B cell (primary cell): ENCODE measurements at regions not wholly inside any gene's neighbourhood (a gene's known extent, or its start where the extent isn't known, plus 50 kb on each side); places are given as distances from the start of the nearest gene placed in this dataset.

Source experiments
- ATAC-seq: fragments of 200-7000 bp; cut with Tn5 transposase; one replicate; pipeline ENCODE4 v1.10.0; 2021; ENCODE audit warnings: low read depth, mild to moderate bottlenecking, moderate number of reproducible peaks, moderate library complexity
- CTCF ChIA-PET: fragments of 350-600 bp; sonication (Branson Sonifier 250); formaldehyde crosslinking; loops from one replicate; lab custom pipeline; 2021; ENCODE audit warnings: antibody characterized with exemption, inconsistent platforms; lab: Charles Lee
- POLR2A ChIA-PET: fragments of 350-600 bp; sonication (Branson Sonifier 250); formaldehyde crosslinking; loops from one replicate; lab custom pipeline; 2021; ENCODE audit warnings: antibody characterized with exemption; lab: Charles Lee
- DNase-seq: peaks from one replicate; pipeline ENCODE4 v3.0.0; 2013
- H2AFZ ChIP-seq: 2 replicates; pipeline ENCODE4 v1.6.1; 2012; ENCODE audit warnings: mild to moderate bottlenecking, low read depth, low read length; ENCODE audit not compliant: insufficient read depth, poor library complexity, severe bottlenecking
- H3K27ac ChIP-seq, 2 donors: 1 replicate in 1 of 2; 2 replicates in 1 of 2; pipeline ENCODE4 v1.5.1; 2012 to 2013; ENCODE audit warnings: low read length in 2 of 2, mild to moderate bottlenecking in 2 of 2, moderate library complexity in 1 of 2
- H3K27me3 ChIP-seq, 4 experiments: fragments of 200-600 bp in 1 of 4; sonication (generic) in 1 of 4; replicated peaks in 1 of 4; 1 replicate in 2 of 4; 2 replicates in 2 of 4; pipeline versions ENCODE4 v1.6.1 to v1.7.0; 2013 to 2016; ENCODE audit warnings: low read length in 3 of 4, mild to moderate bottlenecking in 2 of 4, mixed read lengths in 1 of 4, moderate library complexity in 1 of 4; ENCODE audit not compliant: insufficient read depth in 4 of 4, control insufficient read depth in 3 of 4; ENCODE audit errors: control extremely low read depth in 1 of 4
- H3K36me3 ChIP-seq, 2 experiments: replicated peaks in 1 of 2; 1 replicate in 1 of 2; 2 replicates in 1 of 2; pipeline versions ENCODE4 v1.6.1 to v1.7.1; 2013; ENCODE audit warnings: low read length in 1 of 2; ENCODE audit not compliant: insufficient read depth in 2 of 2, control insufficient read depth in 1 of 2; ENCODE audit errors: control extremely low read depth in 1 of 2, extremely low read depth in 1 of 2
- H3K4me1 ChIP-seq, 2 donors: fragments of 200-600 bp in 1 of 2; sonication (generic) in 1 of 2; 1 replicate in 1 of 2; 2 replicates in 1 of 2; pipeline versions ENCODE4 v1.5.1 to v1.6.1; 2013 to 2017; ENCODE audit warnings: low read length in 2 of 2; ENCODE audit not compliant: control insufficient read depth in 2 of 2, insufficient read depth in 2 of 2
- H3K4me2 ChIP-seq: replicated peaks from 2 replicates; pipeline ENCODE3; 2012; ENCODE audit warnings: mild to moderate bottlenecking, low read depth, low read length; ENCODE audit not compliant: poor library complexity, severe bottlenecking
- H3K4me3 ChIP-seq, 5 experiments: fragments of 200-600 bp in 1 of 5; sonication (generic) in 1 of 5; 1 replicate in 3 of 5; 2 replicates in 2 of 5; pipeline versions ENCODE4 v1.5.1 to v1.7.0; 2011 to 2016; ENCODE audit warnings: low read length in 4 of 5, mild to moderate bottlenecking in 4 of 5, low read depth in 2 of 5, control low read depth in 1 of 5, moderate library complexity in 1 of 5; ENCODE audit not compliant: insufficient read depth in 1 of 5; ENCODE audit errors: control extremely low read depth in 1 of 5, extremely low read depth in 1 of 5
- H3K79me2 ChIP-seq: fragments of 200-600 bp; sonication (generic); one replicate; pipeline ENCODE4 v1.6.0; 2016; ENCODE audit warnings: low read length; ENCODE audit not compliant: control insufficient read depth, insufficient read depth
- H3K9ac ChIP-seq: fragments of 200-600 bp; sonication (generic); 2 replicates; pipeline ENCODE4 v1.6.1; 2017; ENCODE audit warnings: mild to moderate bottlenecking, low read length, moderate library complexity
- H3K9me3 ChIP-seq, 3 donors: one replicate each; pipeline versions ENCODE4 v1.6.1 to v1.7.1; 2013; ENCODE audit warnings: low read length in 2 of 3; ENCODE audit not compliant: control insufficient read depth in 2 of 3, insufficient read depth in 1 of 3; ENCODE audit errors: control extremely low read depth in 1 of 3
- H4K20me1 ChIP-seq: 2 replicates; pipeline ENCODE4 v1.6.0; 2012; ENCODE audit warnings: mild to moderate bottlenecking, low read length; ENCODE audit not compliant: insufficient read depth, control insufficient read depth, poor library complexity, severe bottlenecking
- H3K27ac Mint-ChIP-seq: one replicate; pipeline ENCODE4 v1.8.0; 2021; ENCODE audit warnings: mixed read lengths
- H3K27me3 Mint-ChIP-seq: one replicate; pipeline ENCODE4 v1.8.0; 2021; ENCODE audit warnings: mixed read lengths
- H3K4me1 Mint-ChIP-seq: one replicate; pipeline ENCODE4 v1.8.0; 2021; ENCODE audit warnings: mixed read lengths
- H3K4me3 Mint-ChIP-seq: one replicate; pipeline ENCODE4 v1.8.0; 2021; ENCODE audit warnings: mixed read lengths
- H3K9me3 Mint-ChIP-seq: one replicate; pipeline ENCODE4 v1.8.0; 2022; ENCODE audit warnings: mixed read lengths; ENCODE audit not compliant: insufficient read depth
- EZH2 ChIP-seq: IDR thresholded peaks from 2 replicates; pipeline ENCODE4 v1.6.1; 2012; ENCODE audit warnings: borderline replicate concordance, low read depth, mild to moderate bottlenecking, moderate library complexity, low read length; ENCODE audit not compliant: insufficient read depth, poor library complexity, severe bottlenecking
- WGBS: methylation state at CpG from one replicate; pipeline ENCODE4 v1.1.5; 2013; ENCODE audit warnings: missing lambda C conversion rate; ENCODE audit not compliant: insufficient coverage; 5-methylcytosine and 5-hydroxymethylcytosine counted together
- intact Hi-C: fragments of 100-400 bp; cut with micrococcal nuclease; formaldehyde crosslinking; loops from one replicate; pipeline ENCODE4 v1.10.0; 2022
- TF ChIP-seq, protein P1 (sequence below): fragments of 200-600 bp; IDR thresholded peaks from one replicate; pipeline ENCODE4 v1.8.0; 2022; ENCODE audit warnings: antibody characterized with exemption, mild to moderate bottlenecking

- H3K79me2 ChIP-seq, result no peaks in the 10 kb centered on the region
- H3K4me3 ChIP-seq, result no peak overlapping the region
- no peaks in the 10 kb centered on the region for H3K9me3 Mint-ChIP-seq
- no peak overlapping the region for H3K4me3 Mint-ChIP-seq
- no peak overlapping the region for H2AFZ ChIP-seq
- no peaks in the 10 kb centered on the region for H3K36me3 ChIP-seq
- ChIA-PET CTCF (no interaction called here), POLR2A (no interaction called here)
- no peaks in the 10 kb centered on the region for H3K9me3 ChIP-seq
- no peak for DNase-seq
- no peak overlapping the region for H3K27ac ChIP-seq
- H3K4me2 ChIP-seq, result no peak overlapping the region
- TF ChIP-seq, protein P1, sequence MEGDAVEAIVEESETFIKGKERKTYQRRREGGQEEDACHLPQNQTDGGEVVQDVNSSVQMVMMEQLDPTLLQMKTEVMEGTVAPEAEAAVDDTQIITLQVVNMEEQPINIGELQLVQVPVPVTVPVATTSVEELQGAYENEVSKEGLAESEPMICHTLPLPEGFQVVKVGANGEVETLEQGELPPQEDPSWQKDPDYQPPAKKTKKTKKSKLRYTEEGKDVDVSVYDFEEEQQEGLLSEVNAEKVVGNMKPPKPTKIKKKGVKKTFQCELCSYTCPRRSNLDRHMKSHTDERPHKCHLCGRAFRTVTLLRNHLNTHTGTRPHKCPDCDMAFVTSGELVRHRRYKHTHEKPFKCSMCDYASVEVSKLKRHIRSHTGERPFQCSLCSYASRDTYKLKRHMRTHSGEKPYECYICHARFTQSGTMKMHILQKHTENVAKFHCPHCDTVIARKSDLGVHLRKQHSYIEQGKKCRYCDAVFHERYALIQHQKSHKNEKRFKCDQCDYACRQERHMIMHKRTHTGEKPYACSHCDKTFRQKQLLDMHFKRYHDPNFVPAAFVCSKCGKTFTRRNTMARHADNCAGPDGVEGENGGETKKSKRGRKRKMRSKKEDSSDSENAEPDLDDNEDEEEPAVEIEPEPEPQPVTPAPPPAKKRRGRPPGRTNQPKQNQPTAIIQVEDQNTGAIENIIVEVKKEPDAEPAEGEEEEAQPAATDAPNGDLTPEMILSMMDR, result no peak
- TF ChIP-seq EZH2, result no peak
- H3K27me3 Mint-ChIP-seq, result peaks cover 24% of the 10 kb centered on the region
- no peaks in the 10 kb centered on the region for H4K20me1 ChIP-seq
- ATAC-seq, result no peak
- intact Hi-C loops, result no loop called here
- WGBS, result 86% methylated on average over 1 of the region's 9 CpGs
- peaks cover 0 to 6% (median 0%) of the 10 kb centered on the region in 4 experiments for H3K27me3 ChIP-seq
- no peak overlapping the region for H3K27ac Mint-ChIP-seq
- no peak overlapping the region for H3K9ac ChIP-seq
- H3K4me1 ChIP-seq, result no peaks in the 10 kb centered on the region
- no peaks in the 10 kb centered on the region for H3K4me1 Mint-ChIP-seq
These were observed 80.3 kb upstream of the UCN3 start for GRCh38 chr10:5284311-5285057.

DNA sequence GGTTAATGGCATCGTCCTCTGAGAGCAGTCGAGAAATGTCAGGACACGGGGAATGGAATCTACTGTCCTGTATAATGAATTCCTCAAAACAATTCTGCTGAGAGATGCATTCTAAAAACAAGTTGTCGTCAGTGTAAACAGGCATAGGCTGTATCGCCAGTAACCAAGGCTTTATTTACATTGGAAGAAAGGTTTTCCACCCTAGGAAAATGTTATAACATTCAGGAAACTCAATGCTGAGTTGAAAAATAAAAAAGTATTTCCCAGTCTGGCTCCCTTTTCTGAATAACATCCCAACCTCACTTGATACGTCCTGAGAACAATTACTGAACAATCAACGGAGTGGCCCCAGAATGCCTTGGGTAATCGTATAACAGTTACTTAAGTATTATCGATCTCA is 79.6 kb upstream of the UCN3 start:
- POLR2A ChIA-PET, result no interaction called here
- H2AFZ ChIP-seq, result no peak overlapping the region
- no peaks in the 10 kb centered on the region for H3K36me3 ChIP-seq
- Mint-ChIP-seq H3K9me3 (no peaks in the 10 kb centered on the region), H3K27me3 (peaks cover 24% of the 10 kb centered on the region), H3K4me3 (no peak overlapping the region), H3K4me1 (no peaks in the 10 kb centered on the region), H3K27ac (no peak overlapping the region)
- DNase-seq (no peak), ATAC-seq (no peak)
- no peaks in the 10 kb centered on the region for H3K79me2 ChIP-seq
- H3K9me3 ChIP-seq, result no peaks in the 10 kb centered on the region
- no peaks in the 10 kb centered on the region for H4K20me1 ChIP-seq
- WGBS, result 80% methylated on average over 2 of the region's 9 CpGs
- H3K4me1 ChIP-seq, result no peaks in the 10 kb centered on the region
- no peak overlapping the region for H3K4me2 ChIP-seq
- intact Hi-C loops, result no loop called here
- TF ChIP-seq, protein P1, result no peak
- no peak for TF ChIP-seq EZH2
- peaks cover 0 to 6% (median 0%) of the 10 kb centered on the region in 4 experiments for H3K27me3 ChIP-seq
- CTCF ChIA-PET, result no interaction called here
- no peak overlapping the region for H3K27ac ChIP-seq
- H3K4me3 ChIP-seq, result no peak overlapping the region
- H3K9ac ChIP-seq, result no peak overlapping the region
